ENCODE measurements at regions not wholly inside any gene's neighbourhood (a gene's known extent, or its start where the extent isn't known, plus 50 kb on each side); places are given as distances from the start of the nearest gene placed in this dataset.
"Not testable (repeated sequence)": the region's sequence is repeated elsewhere in the genome, so short reads cannot be mapped to it uniquely, and the experiment has no call there.

- not testable (repeated sequence) for H3K36me3 ChIP-seq (ENCODE audit: control insufficient read depth in 5 of 5, insufficient read depth in 5 of 5, low read length in 5 of 5); H3K4me3 ChIP-seq (ENCODE audit: low read depth in 1 of 5, low read length in 5 of 5); H3K27ac ChIP-seq (ENCODE audit: low read depth, low read length); H3K9ac ChIP-seq (ENCODE audit: low read length in 5 of 5); H3K4me1 ChIP-seq (ENCODE audit: control insufficient read depth in 5 of 5, insufficient read depth in 5 of 5, low read length in 5 of 5); H3K9me3 ChIP-seq (ENCODE audit: control insufficient read depth in 5 of 5, low read length in 5 of 5); H3K27me3 ChIP-seq (ENCODE audit: control insufficient read depth in 5 of 5, insufficient read depth in 4 of 5, low read length in 5 of 5)
Observed at GRCh38 chr14:39589882-39590281, 157.6 kb upstream of the FBXO33 start.

GRCh38 chr14:39582028-39582654 lies 149.9 kb upstream of the FBXO33 start:
- Histone ChIP-seq H3K9me3 (ENCODE audit: control insufficient read depth in 5 of 5, low read length in 5 of 5) (no peaks in the 10 kb centered on the region), H3K36me3 (ENCODE audit: control insufficient read depth in 5 of 5, insufficient read depth in 5 of 5, low read length in 5 of 5) (no peaks in the 10 kb centered on the region), H3K27ac (ENCODE audit: low read depth, low read length) (no peak overlapping the region), H3K9ac (ENCODE audit: low read length in 5 of 5) (no peak overlapping the region), H3K27me3 (ENCODE audit: control insufficient read depth in 5 of 5, insufficient read depth in 4 of 5, low read length in 5 of 5) (no peaks in the 10 kb centered on the region), H3K4me3 (ENCODE audit: low read depth in 1 of 5, low read length in 5 of 5) (no peak overlapping the region), H3K4me1 (ENCODE audit: control insufficient read depth in 5 of 5, insufficient read depth in 5 of 5, low read length in 5 of 5) (no peaks in the 10 kb centered on the region)

GRCh38 chr14:39581474-39581873 lies 149.2 kb upstream of the FBXO33 start:
- Histone ChIP-seq H3K36me3 (ENCODE audit: control insufficient read depth in 5 of 5, insufficient read depth in 5 of 5, low read length in 5 of 5) (no peaks in the 10 kb centered on the region), H3K9me3 (ENCODE audit: control insufficient read depth in 5 of 5, low read length in 5 of 5) (peaks cover 0 to 2% (median 0%) of the 10 kb centered on the region in 5 donors), H3K4me3 (ENCODE audit: low read depth in 1 of 5, low read length in 5 of 5) (no peak overlapping the region), H3K9ac (ENCODE audit: low read length in 5 of 5) (no peak overlapping the region), H3K27ac (ENCODE audit: low read depth, low read length) (no peak overlapping the region), H3K27me3 (ENCODE audit: control insufficient read depth in 5 of 5, insufficient read depth in 4 of 5, low read length in 5 of 5) (no peaks in the 10 kb centered on the region), H3K4me1 (ENCODE audit: control insufficient read depth in 5 of 5, insufficient read depth in 5 of 5, low read length in 5 of 5) (no peaks in the 10 kb centered on the region)

GRCh38 chr14:39580696-39581095 lies 148.5 kb upstream of the FBXO33 start:
- H3K27me3 ChIP-seq (ENCODE audit: control insufficient read depth in 5 of 5, insufficient read depth in 4 of 5, low read length in 5 of 5), result no peaks in the 10 kb centered on the region
- no peak overlapping the region for H3K4me3 ChIP-seq (ENCODE audit: low read depth in 1 of 5, low read length in 5 of 5)
- H3K36me3 ChIP-seq (ENCODE audit: control insufficient read depth in 5 of 5, insufficient read depth in 5 of 5, low read length in 5 of 5), result no peaks in the 10 kb centered on the region
- no peaks in the 10 kb centered on the region for H3K4me1 ChIP-seq (ENCODE audit: control insufficient read depth in 5 of 5, insufficient read depth in 5 of 5, low read length in 5 of 5)
- H3K27ac ChIP-seq (ENCODE audit: low read depth, low read length), result no peak overlapping the region
- H3K9ac ChIP-seq (ENCODE audit: low read length in 5 of 5), result no peak overlapping the region
- H3K9me3 ChIP-seq (ENCODE audit: control insufficient read depth in 5 of 5, low read length in 5 of 5), result peaks cover 0 to 2% (median 0%) of the 10 kb centered on the region in 5 donors

GRCh38 chr14:39576736-39577135 lies 144.5 kb upstream of the FBXO33 start:
- Histone ChIP-seq H3K36me3 (ENCODE audit: control insufficient read depth in 5 of 5, insufficient read depth in 5 of 5, low read length in 5 of 5) (no peaks in the 10 kb centered on the region), H3K27ac (ENCODE audit: low read depth, low read length) (no peak overlapping the region), H3K4me3 (ENCODE audit: low read depth in 1 of 5, low read length in 5 of 5) (no peak overlapping the region), H3K27me3 (ENCODE audit: control insufficient read depth in 5 of 5, insufficient read depth in 4 of 5, low read length in 5 of 5) (no peaks in the 10 kb centered on the region), H3K4me1 (ENCODE audit: control insufficient read depth in 5 of 5, insufficient read depth in 5 of 5, low read length in 5 of 5) (no peaks in the 10 kb centered on the region), H3K9ac (ENCODE audit: low read length in 5 of 5) (no peak overlapping the region), H3K9me3 (ENCODE audit: control insufficient read depth in 5 of 5, low read length in 5 of 5) (peaks cover 0 to 12% (median 2%) of the 10 kb centered on the region in 5 donors)

- H3K27me3 ChIP-seq (ENCODE audit: control insufficient read depth in 5 of 5, insufficient read depth in 4 of 5, low read length in 5 of 5), result no peaks in the 10 kb centered on the region
- no peak overlapping the region for H3K9ac ChIP-seq (ENCODE audit: low read length in 5 of 5)
- H3K27ac ChIP-seq (ENCODE audit: low read depth, low read length), result no peak overlapping the region
- no peak overlapping the region for H3K4me3 ChIP-seq (ENCODE audit: low read depth in 1 of 5, low read length in 5 of 5)
- H3K4me1 ChIP-seq (ENCODE audit: control insufficient read depth in 5 of 5, insufficient read depth in 5 of 5, low read length in 5 of 5), result no peaks in the 10 kb centered on the region
- H3K9me3 ChIP-seq (ENCODE audit: control insufficient read depth in 5 of 5, low read length in 5 of 5), result peaks cover 0 to 12% (median 2%) of the 10 kb centered on the region in 5 donors
- no peaks in the 10 kb centered on the region for H3K36me3 ChIP-seq (ENCODE audit: control insufficient read depth in 5 of 5, insufficient read depth in 5 of 5, low read length in 5 of 5)
Observed at GRCh38 chr14:39576258-39576657, 144.0 kb upstream of the FBXO33 start.

- H3K36me3 ChIP-seq (ENCODE audit: control insufficient read depth in 5 of 5, insufficient read depth in 5 of 5, low read length in 5 of 5), result no peaks in the 10 kb centered on the region
- no peaks in the 10 kb centered on the region for H3K27me3 ChIP-seq (ENCODE audit: control insufficient read depth in 5 of 5, insufficient read depth in 4 of 5, low read length in 5 of 5)
- peaks cover 0 to 3% (median 0%) of the 10 kb centered on the region in 5 donors for H3K9me3 ChIP-seq (ENCODE audit: control insufficient read depth in 5 of 5, low read length in 5 of 5)
- H3K4me1 ChIP-seq (ENCODE audit: control insufficient read depth in 5 of 5, insufficient read depth in 5 of 5, low read length in 5 of 5), result no peaks in the 10 kb centered on the region
- no peak overlapping the region for H3K27ac ChIP-seq (ENCODE audit: low read depth, low read length)
- H3K9ac ChIP-seq (ENCODE audit: low read length in 5 of 5), result no peak overlapping the region
- H3K4me3 ChIP-seq (ENCODE audit: low read depth in 1 of 5, low read length in 5 of 5), result no peak overlapping the region
Observed at GRCh38 chr14:39568809-39569538, 136.7 kb upstream of the FBXO33 start.

GRCh38 chr14:39566795-39567194 lies 134.6 kb upstream of the FBXO33 start:
- Histone ChIP-seq H3K27ac (ENCODE audit: low read depth, low read length) (no peak overlapping the region), H3K9ac (ENCODE audit: low read length in 5 of 5) (no peak overlapping the region), H3K36me3 (ENCODE audit: control insufficient read depth in 5 of 5, insufficient read depth in 5 of 5, low read length in 5 of 5) (no peaks in the 10 kb centered on the region), H3K9me3 (ENCODE audit: control insufficient read depth in 5 of 5, low read length in 5 of 5) (peaks cover 0 to 4% (median 0%) of the 10 kb centered on the region in 5 donors), H3K4me1 (ENCODE audit: control insufficient read depth in 5 of 5, insufficient read depth in 5 of 5, low read length in 5 of 5) (no peaks in the 10 kb centered on the region), H3K27me3 (ENCODE audit: control insufficient read depth in 5 of 5, insufficient read depth in 4 of 5, low read length in 5 of 5) (no peaks in the 10 kb centered on the region), H3K4me3 (ENCODE audit: low read depth in 1 of 5, low read length in 5 of 5) (no peak overlapping the region)

GRCh38 chr14:39563361-39563760 lies 131.1 kb upstream of the FBXO33 start:
- H3K27me3 ChIP-seq (ENCODE audit: control insufficient read depth in 5 of 5, insufficient read depth in 4 of 5, low read length in 5 of 5), result no peaks in the 10 kb centered on the region
- no peak overlapping the region for H3K9ac ChIP-seq (ENCODE audit: low read length in 5 of 5)
- no peaks in the 10 kb centered on the region for H3K4me1 ChIP-seq (ENCODE audit: control insufficient read depth in 5 of 5, insufficient read depth in 5 of 5, low read length in 5 of 5)
- no peak overlapping the region for H3K27ac ChIP-seq (ENCODE audit: low read depth, low read length)
- peaks cover 1 to 19% (median 11%) of the 10 kb centered on the region in 5 donors for H3K9me3 ChIP-seq (ENCODE audit: control insufficient read depth in 5 of 5, low read length in 5 of 5)
- no peaks in the 10 kb centered on the region for H3K36me3 ChIP-seq (ENCODE audit: control insufficient read depth in 5 of 5, insufficient read depth in 5 of 5, low read length in 5 of 5)
- H3K4me3 ChIP-seq (ENCODE audit: low read depth in 1 of 5, low read length in 5 of 5), result no peak overlapping the region

GRCh38 chr14:39562175-39562574 lies 129.9 kb upstream of the FBXO33 start:
- Histone ChIP-seq H3K9ac (ENCODE audit: low read length in 5 of 5) (no peak overlapping the region), H3K4me1 (ENCODE audit: control insufficient read depth in 5 of 5, insufficient read depth in 5 of 5, low read length in 5 of 5) (no peaks in the 10 kb centered on the region), H3K36me3 (ENCODE audit: control insufficient read depth in 5 of 5, insufficient read depth in 5 of 5, low read length in 5 of 5) (no peaks in the 10 kb centered on the region), H3K9me3 (ENCODE audit: control insufficient read depth in 5 of 5, low read length in 5 of 5) (peaks cover 4 to 25% (median 18%) of the 10 kb centered on the region in 5 donors), H3K27ac (ENCODE audit: low read depth, low read length) (no peak overlapping the region), H3K27me3 (ENCODE audit: control insufficient read depth in 5 of 5, insufficient read depth in 4 of 5, low read length in 5 of 5) (no peaks in the 10 kb centered on the region), H3K4me3 (ENCODE audit: low read depth in 1 of 5, low read length in 5 of 5) (no peak overlapping the region)
